ENCODE measurements at regions not wholly inside any gene's neighbourhood (a gene's known extent, or its start where the extent isn't known, plus 50 kb on each side); places are given as distances from the start of the nearest gene placed in this dataset.

DNA sequence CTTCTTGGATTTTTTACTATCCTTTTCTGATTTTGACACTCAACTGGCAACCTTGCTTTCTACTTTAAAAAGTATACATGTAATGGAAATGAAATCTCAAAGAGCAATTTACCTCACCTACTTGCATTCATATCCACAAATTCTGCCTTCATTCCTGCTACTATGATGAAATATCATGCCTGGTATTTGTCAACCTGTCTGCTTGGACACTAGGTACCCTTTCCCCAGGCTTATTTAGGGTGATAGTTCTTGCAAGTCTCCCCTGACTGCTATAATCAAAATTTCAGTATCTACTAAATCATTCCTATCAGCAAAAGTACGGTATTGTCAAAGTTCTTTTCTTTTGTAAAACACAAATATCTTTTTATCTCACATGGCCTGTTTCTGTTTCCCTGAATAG is 503.0 kb downstream of the GABRG1 start:
- TF ChIP-seq, protein P1, sequence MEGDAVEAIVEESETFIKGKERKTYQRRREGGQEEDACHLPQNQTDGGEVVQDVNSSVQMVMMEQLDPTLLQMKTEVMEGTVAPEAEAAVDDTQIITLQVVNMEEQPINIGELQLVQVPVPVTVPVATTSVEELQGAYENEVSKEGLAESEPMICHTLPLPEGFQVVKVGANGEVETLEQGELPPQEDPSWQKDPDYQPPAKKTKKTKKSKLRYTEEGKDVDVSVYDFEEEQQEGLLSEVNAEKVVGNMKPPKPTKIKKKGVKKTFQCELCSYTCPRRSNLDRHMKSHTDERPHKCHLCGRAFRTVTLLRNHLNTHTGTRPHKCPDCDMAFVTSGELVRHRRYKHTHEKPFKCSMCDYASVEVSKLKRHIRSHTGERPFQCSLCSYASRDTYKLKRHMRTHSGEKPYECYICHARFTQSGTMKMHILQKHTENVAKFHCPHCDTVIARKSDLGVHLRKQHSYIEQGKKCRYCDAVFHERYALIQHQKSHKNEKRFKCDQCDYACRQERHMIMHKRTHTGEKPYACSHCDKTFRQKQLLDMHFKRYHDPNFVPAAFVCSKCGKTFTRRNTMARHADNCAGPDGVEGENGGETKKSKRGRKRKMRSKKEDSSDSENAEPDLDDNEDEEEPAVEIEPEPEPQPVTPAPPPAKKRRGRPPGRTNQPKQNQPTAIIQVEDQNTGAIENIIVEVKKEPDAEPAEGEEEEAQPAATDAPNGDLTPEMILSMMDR (IDR thresholded peaks at IDR 0.05; ENCODE audit: low read depth, low read length, poor library complexity, severe bottlenecking) = no peak
- TF ChIP-seq EZH2phosphoT487 (IDR thresholded peaks at IDR 0.05; ENCODE audit: borderline replicate concordance, low read length) = no peak

Data from DOHH2 (cell line).